Mammary epithelial cell (primary cell): ENCODE measurements at regions not wholly inside any gene's neighbourhood (a gene's known extent, or its start where the extent isn't known, plus 50 kb on each side); places are given as distances from the start of the nearest gene placed in this dataset.

Experiments
- EZH2 ChIP-seq: IDR thresholded peaks from 2 replicates; pipeline ENCODE4 v1.6.1; 2012; ENCODE audit warnings: low read length, inconsistent platforms, borderline replicate concordance
- TF ChIP-seq, protein P1 (sequence below), 2 donors: IDR thresholded peaks in 1 of 2; conservative IDR thresholded peaks in 1 of 2; 2 replicates each; pipeline ENCODE4 v1.5.1; 2011 to 2012; ENCODE audit warnings: inconsistent platforms in 2 of 2, low read length in 2 of 2, mild to moderate bottlenecking in 2 of 2, control low read depth in 1 of 2, low read depth in 1 of 2; ENCODE audit not compliant: insufficient read depth in 1 of 2; ENCODE audit errors: extremely low read depth in 1 of 2

DNA sequence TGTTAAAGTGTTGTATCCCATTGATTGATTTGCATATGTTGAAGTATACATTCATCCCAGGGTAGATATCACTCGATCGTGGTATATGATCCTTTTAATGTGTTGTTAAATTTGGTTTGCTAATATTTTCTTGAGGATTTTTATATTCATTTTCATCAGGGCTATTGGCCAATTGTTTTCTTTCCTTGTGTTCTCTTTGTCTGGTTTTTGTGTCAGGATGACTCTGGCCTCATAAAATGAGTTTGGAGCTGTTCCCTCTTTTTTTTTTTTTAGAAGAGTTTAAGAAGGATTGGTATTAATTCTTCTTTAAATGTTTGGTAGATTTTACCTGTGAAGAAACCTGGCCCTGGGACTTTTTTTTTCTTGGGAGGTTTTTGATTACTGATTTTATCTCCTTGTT lies 303.5 kb upstream of the RTL1 start:
- no peak for TF ChIP-seq EZH2
- TF ChIP-seq, protein P1, sequence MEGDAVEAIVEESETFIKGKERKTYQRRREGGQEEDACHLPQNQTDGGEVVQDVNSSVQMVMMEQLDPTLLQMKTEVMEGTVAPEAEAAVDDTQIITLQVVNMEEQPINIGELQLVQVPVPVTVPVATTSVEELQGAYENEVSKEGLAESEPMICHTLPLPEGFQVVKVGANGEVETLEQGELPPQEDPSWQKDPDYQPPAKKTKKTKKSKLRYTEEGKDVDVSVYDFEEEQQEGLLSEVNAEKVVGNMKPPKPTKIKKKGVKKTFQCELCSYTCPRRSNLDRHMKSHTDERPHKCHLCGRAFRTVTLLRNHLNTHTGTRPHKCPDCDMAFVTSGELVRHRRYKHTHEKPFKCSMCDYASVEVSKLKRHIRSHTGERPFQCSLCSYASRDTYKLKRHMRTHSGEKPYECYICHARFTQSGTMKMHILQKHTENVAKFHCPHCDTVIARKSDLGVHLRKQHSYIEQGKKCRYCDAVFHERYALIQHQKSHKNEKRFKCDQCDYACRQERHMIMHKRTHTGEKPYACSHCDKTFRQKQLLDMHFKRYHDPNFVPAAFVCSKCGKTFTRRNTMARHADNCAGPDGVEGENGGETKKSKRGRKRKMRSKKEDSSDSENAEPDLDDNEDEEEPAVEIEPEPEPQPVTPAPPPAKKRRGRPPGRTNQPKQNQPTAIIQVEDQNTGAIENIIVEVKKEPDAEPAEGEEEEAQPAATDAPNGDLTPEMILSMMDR (conservative IDR thresholded peaks at IDR 0.05 in 1 of 2, IDR thresholded peaks at IDR 0.05 in 1 of 2; ENCODE audit: extremely low read depth in 1 of 2, insufficient read depth in 1 of 2, low read depth in 1 of 2, low read length in 2 of 2) = no peak
